ENCODE measurements at regions not wholly inside any gene's neighbourhood (a gene's known extent, or its start where the extent isn't known, plus 50 kb on each side); places are given as distances from the start of the nearest gene placed in this dataset.

GRCh38 chr2:163157891-163158496 is 319.4 kb upstream of the KCNH7 start:
- H3K4me1 ChIP-seq = peaks cover 6% of the 10 kb centered on the region; the same call in 1 of the 3 replicates
- H3K9me3 ChIP-seq = no peaks in the 10 kb centered on the region
- H3K4me3 ChIP-seq = no peak overlapping the region
- H3K27ac ChIP-seq = no peak overlapping the region
- ChIA-PET POLR2A (no interaction called here), CTCF (interaction anchor here (5.1 kb wide), 1 partner anchor 12 kb away, joined by 30 read pairs; no protein-coding TSS in a partner anchor)
- TF ChIP-seq GATA3 (IDR thresholded peaks at IDR 0.05; ENCODE audit: borderline replicate concordance) = no peak
- TF ChIP-seq FOSL2 (IDR thresholded peaks at IDR 0.05) = no peak
- 0 out of 2 replicates have a peak, but pooled peaks have one; percentile 22 for TF ChIP-seq FOSL2 (CRISPR knock-in tag; IDR thresholded peaks at IDR 0.05)
- TF ChIP-seq MYC (IDR thresholded peaks at IDR 0.05; ENCODE audit: borderline replicate concordance, low read length) = no peak
- no peak for TF ChIP-seq RFX5 (IDR thresholded peaks at IDR 0.05)
- H3K4me2 ChIP-seq = no peak overlapping the region
- WGBS (ENCODE audit: missing lambda C conversion rate) = 87% methylated on average over 1 of the region's 1 CpG
- FAIRE-seq = no peak
- no peak for DNase-seq (ENCODE audit: low read depth in 1 of 2, low spot score in 1 of 2)
- peak; percentile 60 to 71; a peak in 3 of 6 replicates for ATAC-seq

- Histone ChIP-seq H3K9me3 (no peaks in the 10 kb centered on the region), H3K4me1 (peaks cover 6% of the 10 kb centered on the region; the same call in 1 of the 3 replicates), H3K4me2 (no peak overlapping the region), H3K4me3 (no peak overlapping the region), H3K27ac (no peak overlapping the region)
- CTCF ChIA-PET = interaction anchor here (5.1 kb wide), 1 partner anchor 12 kb away, joined by 30 read pairs; no protein-coding TSS in a partner anchor
- TF ChIP-seq E2F6 (IDR thresholded peaks at IDR 0.05; ENCODE audit: borderline replicate concordance, low read depth) = no peak
- no peak for TF ChIP-seq GATA3 (IDR thresholded peaks at IDR 0.05; ENCODE audit: borderline replicate concordance)
- TF ChIP-seq CTCF (IDR thresholded peaks at IDR 0.05) = no peak
- no peak for TF ChIP-seq HES2 (IDR thresholded peaks at IDR 0.05)
- TF ChIP-seq CHD2 (IDR thresholded peaks at IDR 0.05; ENCODE audit: low read length, partially characterized antibody) = no peak
- no peak for TF ChIP-seq POLR2A (IDR thresholded peaks at IDR 0.05; ENCODE audit: low read length)
- no peak for TF ChIP-seq FOXS1 (CRISPR knock-in tag; IDR thresholded peaks at IDR 0.05)
- POLR2A ChIA-PET = interaction anchor here (0.6 kb wide), 1 partner anchor 582 kb away, joined by 3 read pairs; no protein-coding TSS in a partner anchor
- ATAC-seq = no peak
- no peak for DNase-seq (ENCODE audit: low read depth in 1 of 2, low spot score in 1 of 2)
- 77% methylated on average over 2 of the region's 2 CpGs for WGBS (ENCODE audit: missing lambda C conversion rate)
- no peak for FAIRE-seq
Measured at GRCh38 chr2:163157411-163157810, 318.8 kb upstream of the KCNH7 start.

- H3K4me2 ChIP-seq = no peak overlapping the region
- no peak overlapping the region for H3K4me3 ChIP-seq
- ATAC-seq (no peak), DNase-seq (ENCODE audit: low read depth in 1 of 2, low spot score in 1 of 2) (no peak), FAIRE-seq (peak; percentile 13)
- no peaks in the 10 kb centered on the region for H3K9me3 ChIP-seq
- ChIA-PET POLR2A (no interaction called here), CTCF (interaction anchor here (0.7 to 2.8 kb wide), 7 partner anchors 13 to 1382 kb away, joined by 3 to 23 read pairs (median 5); no protein-coding TSS in a partner anchor)
- 77% methylated on average over 2 of the region's 2 CpGs for WGBS (ENCODE audit: missing lambda C conversion rate)
- peaks cover 6% of the 10 kb centered on the region; the same call in 1 of the 3 replicates for H3K4me1 ChIP-seq
- no peak overlapping the region for H3K27ac ChIP-seq
- TF ChIP-seq ZSCAN20 (CRISPR knock-in tag; IDR thresholded peaks at IDR 0.05) (no peak), TFCP2L1 (CRISPR knock-in tag; IDR thresholded peaks at IDR 0.05) (no peak), RFX5 (IDR thresholded peaks at IDR 0.05) (no peak), ZC3H11A (IDR thresholded peaks at IDR 0.05) (no peak), ZFP36 (IDR thresholded peaks at IDR 0.05; ENCODE audit: borderline replicate concordance, partially characterized antibody) (no peak), USF2 (IDR thresholded peaks at IDR 0.05) (no peak), PBX3 (IDR thresholded peaks at IDR 0.05) (no peak), EHMT2 (IDR thresholded peaks at IDR 0.05; ENCODE audit: low read depth) (no peak), ATOH8 (CRISPR knock-in tag; IDR thresholded peaks at IDR 0.05; ENCODE audit: low read depth) (no peak), RNF2 (IDR thresholded peaks at IDR 0.05; ENCODE audit: borderline replicate concordance, low read depth) (no peak), ZNF302 (CRISPR knock-in tag; IDR thresholded peaks at IDR 0.05) (no peak), HMGXB4 (CRISPR knock-in tag; IDR thresholded peaks at IDR 0.05; ENCODE audit: borderline replicate concordance) (no peak)
Measured at GRCh38 chr2:163155925-163156324, 317.4 kb upstream of the KCNH7 start.

Data from A549 (cell line).